Right lobe of liver (tissue), 6 donors: ENCODE measurements at regions not wholly inside any gene's neighbourhood (a gene's known extent, or its start where the extent isn't known, plus 50 kb on each side); places are given as distances from the start of the nearest gene placed in this dataset.

Source experiments
- ATAC-seq, 4 donors: fragments of 200-7000 bp; cut with Tn5 transposase; one replicate each; pipeline ENCODE4 v1.9.1; 2020; ENCODE audit warnings: mild to moderate bottlenecking in 4 of 4, moderate library complexity in 4 of 4
- DNase-seq, 3 donors: peaks; one replicate each; pipeline ENCODE4 v3.0.0-alpha.2; 2020
- H3K27ac ChIP-seq, 3 donors: fragments of 200-600 bp; one replicate each; pipeline ENCODE4 v1.8.0; 2022
- H3K27me3 ChIP-seq, 2 donors: fragments of 200-600 bp; one replicate each; pipeline ENCODE4 v1.8.0; 2022
- H3K36me3 ChIP-seq, 4 donors: fragments of 200-600 bp; sonication (generic) in 1 of 4; one replicate each; pipeline versions ENCODE4 v1.5.1 to v1.8.0; 2017 to 2022; ENCODE audit warnings: control low read depth in 1 of 4
- H3K4me1 ChIP-seq, 4 donors: fragments of 200-600 bp; sonication (generic) in 1 of 4; one replicate each; pipeline versions ENCODE4 v1.5.1 to v1.8.0; 2017 to 2022; ENCODE audit warnings: control low read depth in 1 of 4
- H3K4me3 ChIP-seq, 3 donors: fragments of 200-600 bp; one replicate each; pipeline ENCODE4 v1.8.0; 2022
- H3K9me3 ChIP-seq, 4 donors: fragments of 200-600 bp; sonication (generic) in 1 of 4; one replicate each; pipeline versions ENCODE4 v1.5.1 to v1.8.0; 2017 to 2022; ENCODE audit warnings: control low read depth in 1 of 4
- CTCF ChIP-seq, 4 donors: fragments of 200-600 bp in 3 of 4; fragments of 450-650 bp in 1 of 4; IDR thresholded peaks; one replicate each; pipeline versions ENCODE4 v1.5.1 to v1.8.0; 2016 to 2022; ENCODE audit warnings: antibody characterized with exemption in 4 of 4, mild to moderate bottlenecking in 2 of 4
- POLR2A ChIP-seq: fragments of 450-650 bp; IDR thresholded peaks from one replicate; pipeline ENCODE4 v1.6.1; 2017; ENCODE audit warnings: antibody characterized with exemption, mild to moderate bottlenecking
- WGBS: methylation state at CpG from one replicate; pipeline ENCODE4 v1.1.6; 2018; ENCODE audit warnings: low coverage, low lambda C conversion rate; ENCODE audit not compliant: insufficient coverage; ENCODE audit errors: missing lambda C conversion rate; 5-methylcytosine and 5-hydroxymethylcytosine counted together
- intact Hi-C, 2 donors: fragments of 100-400 bp; cut with DNase I; formaldehyde crosslinking; loops; one replicate each; pipeline versions ENCODE4 v1.11.2 to v1.14.1; 2022
- donor health status: DM: no; HTN: yes; CAD: no.
- donor health status: DM: no; HTN: no; CAD: no.
- donor health status: DM: no; HTN: no; CAD: no.
- donor health status: DM: no; HTN: yes; CAD: no.
- donor health status: DM: no; HTN: yes; CAD: no.

DNA sequence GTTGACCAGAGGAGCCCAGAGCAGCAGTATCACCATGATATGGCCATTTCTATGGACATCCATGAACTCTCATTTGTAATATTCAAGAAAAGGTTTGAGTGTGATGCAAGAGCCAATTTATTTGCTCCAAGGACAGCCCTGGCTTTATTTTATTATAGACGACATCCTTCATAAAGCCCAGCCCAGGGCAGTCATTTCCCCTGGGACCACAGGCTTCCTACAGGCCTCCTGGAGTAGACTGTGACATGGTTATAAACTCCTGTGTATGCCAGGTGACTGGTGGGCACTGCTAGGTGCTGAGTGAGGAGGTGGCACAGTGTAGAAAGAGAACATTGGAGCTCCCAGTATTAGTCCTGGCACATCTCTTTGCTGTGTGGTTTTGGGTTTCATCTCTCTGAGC, 120.9 kb downstream of the UTP18 start:
- TF ChIP-seq CTCF (IDR thresholded peaks at IDR 0.05) (no peak), POLR2A (no peak)
- H3K27me3 ChIP-seq = no peaks in the 10 kb centered on the region
- H3K27ac ChIP-seq = no peak overlapping the region
- no peak overlapping the region for H3K4me3 ChIP-seq
- ATAC-seq = no peak
- intact Hi-C loops = no loop called here
- no peaks in the 10 kb centered on the region for H3K9me3 ChIP-seq
- no peak for DNase-seq
- H3K4me1 ChIP-seq = no peaks in the 10 kb centered on the region
- WGBS = no CpG with 5 or more reads among the region's 1 CpG
- no peaks in the 10 kb centered on the region for H3K36me3 ChIP-seq

GRCh38 chr17:51385208-51385607, 124.9 kb downstream of the UTP18 start:
- no peaks in the 10 kb centered on the region for H3K27me3 ChIP-seq
- no peaks in the 10 kb centered on the region for H3K36me3 ChIP-seq
- H3K4me1 ChIP-seq = no peaks in the 10 kb centered on the region
- no peaks in the 10 kb centered on the region for H3K9me3 ChIP-seq
- DNase-seq = no peak
- ATAC-seq = no peak
- WGBS = 75% methylated on average over 13 of the region's 20 CpGs
- no peak overlapping the region for H3K4me3 ChIP-seq
- intact Hi-C loops = no loop called here
- H3K27ac ChIP-seq = no peak overlapping the region
- TF ChIP-seq CTCF (IDR thresholded peaks at IDR 0.05) (no peak), POLR2A (no peak)

DNA sequence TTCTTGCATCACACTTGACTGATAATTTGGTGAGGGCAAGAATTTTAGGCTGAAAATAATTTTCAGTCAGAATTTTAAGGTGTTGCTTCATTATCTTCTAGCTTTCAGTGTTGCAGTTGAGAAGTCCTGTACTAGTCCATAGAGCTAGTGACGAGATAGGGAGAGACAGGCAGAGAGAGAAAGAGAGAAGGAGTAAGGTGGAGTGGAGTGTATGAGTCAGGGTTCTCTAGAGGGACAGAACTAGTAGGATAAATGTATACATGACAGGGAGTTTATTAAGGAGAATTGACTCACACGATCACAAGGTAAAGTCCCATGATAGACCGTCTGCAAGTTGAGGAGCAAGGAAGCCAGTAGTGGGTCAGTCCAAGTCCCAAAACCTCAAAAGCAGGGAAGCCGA, 127.2 kb downstream of the UTP18 start:
- intact Hi-C loops = no loop called here
- Histone ChIP-seq H3K27me3 (no peaks in the 10 kb centered on the region), H3K4me3 (no peak overlapping the region), H3K4me1 (no peaks in the 10 kb centered on the region), H3K27ac (no peak overlapping the region), H3K36me3 (no peaks in the 10 kb centered on the region), H3K9me3 (no peaks in the 10 kb centered on the region)
- ATAC-seq (no peak), DNase-seq (no peak)
- 70% methylated on average over 4 of the region's 4 CpGs for WGBS
- no peak for TF ChIP-seq POLR2A
- TF ChIP-seq CTCF (IDR thresholded peaks at IDR 0.05) = no peak

- Histone ChIP-seq H3K4me1 (no peaks in the 10 kb centered on the region), H3K9me3 (no peaks in the 10 kb centered on the region), H3K27me3 (no peaks in the 10 kb centered on the region), H3K36me3 (no peaks in the 10 kb centered on the region), H3K4me3 (no peak overlapping the region), H3K27ac (no peak overlapping the region)
- no peak for TF ChIP-seq CTCF (IDR thresholded peaks at IDR 0.05)
- no peak for TF ChIP-seq POLR2A
- ATAC-seq (no peak), DNase-seq (no peak)
- intact Hi-C loops = no loop called here
- 86% methylated on average over 2 of the region's 2 CpGs for WGBS
Observed at GRCh38 chr17:51387986-51388385, 127.6 kb downstream of the UTP18 start.

DNA sequence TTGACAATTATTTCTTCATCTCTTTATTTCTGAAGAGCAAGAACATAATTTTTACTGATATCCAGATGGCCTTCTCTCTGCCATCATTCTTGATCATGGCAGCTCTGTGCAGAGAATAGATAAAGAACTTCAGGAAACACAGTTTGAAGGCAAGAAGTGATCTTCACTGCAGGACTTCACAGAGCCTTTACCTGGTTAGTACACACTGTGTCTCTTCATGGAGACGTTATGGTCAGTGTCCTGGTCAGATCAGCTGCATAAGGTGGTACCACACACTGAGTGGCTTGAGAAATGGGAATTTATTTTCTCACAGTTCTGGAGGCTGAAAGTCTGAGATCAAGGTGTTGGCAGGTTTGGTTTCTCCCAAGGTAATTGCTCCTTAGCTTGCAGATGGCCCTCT, 129.5 kb downstream of the UTP18 start:
- H3K27me3 ChIP-seq = no peaks in the 10 kb centered on the region
- no peaks in the 10 kb centered on the region for H3K9me3 ChIP-seq
- TF ChIP-seq CTCF (IDR thresholded peaks at IDR 0.05) (no peak), POLR2A (no peak)
- ATAC-seq (no peak), DNase-seq (no peak)
- no peaks in the 10 kb centered on the region for H3K36me3 ChIP-seq
- no peaks in the 10 kb centered on the region for H3K4me1 ChIP-seq
- WGBS = 56% methylated on average over 1 of the region's 1 CpG
- H3K27ac ChIP-seq = no peak overlapping the region
- intact Hi-C loops = no loop called here
- no peak overlapping the region for H3K4me3 ChIP-seq
